ENCODE measurements at regions not wholly inside any gene's neighbourhood (a gene's known extent, or its start where the extent isn't known, plus 50 kb on each side); places are given as distances from the start of the nearest gene placed in this dataset.
"Not testable (repeated sequence)": the region's sequence is repeated elsewhere in the genome, so short reads cannot be mapped to it uniquely, and the experiment has no call there.

DNA sequence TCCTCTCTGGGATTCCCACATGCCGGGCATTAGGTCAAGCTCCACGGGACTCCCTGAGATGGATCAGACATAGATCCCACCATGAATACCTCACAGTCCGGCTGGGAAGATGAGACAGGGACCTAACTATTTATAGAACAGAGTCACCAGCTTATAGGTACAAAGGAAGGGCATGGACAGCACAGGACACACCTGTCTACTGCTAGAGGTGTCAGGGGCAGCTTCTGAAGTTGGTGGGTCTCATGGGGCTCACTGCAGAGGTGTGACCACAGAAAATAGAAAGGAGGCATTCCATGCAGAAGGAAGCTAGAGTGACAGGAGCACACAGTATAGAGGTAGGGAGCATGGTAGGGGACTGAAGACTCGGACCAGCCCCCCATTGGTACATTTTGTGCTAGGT is 1722.4 kb downstream of the SPATA31A7 start:
- TF ChIP-seq BHLHE40 (IDR thresholded peaks at IDR 0.05; ENCODE audit: low read depth, low read length); E2F6 (IDR thresholded peaks at IDR 0.05; ENCODE audit: borderline replicate concordance, low read depth); HEYL (CRISPR knock-in tag; IDR thresholded peaks at IDR 0.05): not testable (repeated sequence)
- TF ChIP-seq, protein P1, sequence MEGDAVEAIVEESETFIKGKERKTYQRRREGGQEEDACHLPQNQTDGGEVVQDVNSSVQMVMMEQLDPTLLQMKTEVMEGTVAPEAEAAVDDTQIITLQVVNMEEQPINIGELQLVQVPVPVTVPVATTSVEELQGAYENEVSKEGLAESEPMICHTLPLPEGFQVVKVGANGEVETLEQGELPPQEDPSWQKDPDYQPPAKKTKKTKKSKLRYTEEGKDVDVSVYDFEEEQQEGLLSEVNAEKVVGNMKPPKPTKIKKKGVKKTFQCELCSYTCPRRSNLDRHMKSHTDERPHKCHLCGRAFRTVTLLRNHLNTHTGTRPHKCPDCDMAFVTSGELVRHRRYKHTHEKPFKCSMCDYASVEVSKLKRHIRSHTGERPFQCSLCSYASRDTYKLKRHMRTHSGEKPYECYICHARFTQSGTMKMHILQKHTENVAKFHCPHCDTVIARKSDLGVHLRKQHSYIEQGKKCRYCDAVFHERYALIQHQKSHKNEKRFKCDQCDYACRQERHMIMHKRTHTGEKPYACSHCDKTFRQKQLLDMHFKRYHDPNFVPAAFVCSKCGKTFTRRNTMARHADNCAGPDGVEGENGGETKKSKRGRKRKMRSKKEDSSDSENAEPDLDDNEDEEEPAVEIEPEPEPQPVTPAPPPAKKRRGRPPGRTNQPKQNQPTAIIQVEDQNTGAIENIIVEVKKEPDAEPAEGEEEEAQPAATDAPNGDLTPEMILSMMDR (IDR thresholded peaks at IDR 0.05), result not testable (repeated sequence)
- TF ChIP-seq, protein P2, sequence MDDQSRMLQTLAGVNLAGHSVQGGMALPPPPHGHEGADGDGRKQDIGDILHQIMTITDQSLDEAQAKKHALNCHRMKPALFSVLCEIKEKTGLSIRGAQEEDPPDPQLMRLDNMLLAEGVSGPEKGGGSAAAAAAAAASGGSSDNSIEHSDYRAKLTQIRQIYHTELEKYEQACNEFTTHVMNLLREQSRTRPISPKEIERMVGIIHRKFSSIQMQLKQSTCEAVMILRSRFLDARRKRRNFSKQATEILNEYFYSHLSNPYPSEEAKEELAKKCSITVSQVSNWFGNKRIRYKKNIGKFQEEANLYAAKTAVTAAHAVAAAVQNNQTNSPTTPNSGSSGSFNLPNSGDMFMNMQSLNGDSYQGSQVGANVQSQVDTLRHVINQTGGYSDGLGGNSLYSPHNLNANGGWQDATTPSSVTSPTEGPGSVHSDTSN (IDR thresholded peaks at IDR 0.05), result not testable (repeated sequence)
